ENCODE measurements at regions not wholly inside any gene's neighbourhood (a gene's known extent, or its start where the extent isn't known, plus 50 kb on each side); places are given as distances from the start of the nearest gene placed in this dataset.

DNA sequence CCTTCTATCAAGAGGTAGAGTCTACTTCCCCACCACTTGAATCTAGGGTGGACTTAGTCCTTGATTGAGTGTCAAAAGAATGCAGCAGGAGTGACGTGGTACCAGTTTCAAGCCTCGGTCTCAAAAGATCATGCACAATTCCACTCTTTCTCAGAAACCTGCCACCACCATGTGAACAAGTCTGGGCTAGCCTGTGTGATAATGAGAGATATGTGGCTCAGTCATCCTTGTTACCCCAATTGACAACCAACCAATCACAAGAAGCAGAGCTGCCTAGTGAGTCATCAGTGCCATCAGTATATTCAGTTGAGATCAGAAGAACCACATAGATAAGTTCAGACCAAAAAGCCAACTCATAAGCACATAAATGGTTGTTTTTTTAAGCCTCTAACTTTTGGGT, 374.5 kb downstream of the IL20RB start:
- TF ChIP-seq POLR2AphosphoS5 (IDR thresholded peaks at IDR 0.05; ENCODE audit: low read depth, low read length), result no peak
- TF ChIP-seq SMC3 (IDR thresholded peaks at IDR 0.05; ENCODE audit: low read depth, low read length), result no peak
- TF ChIP-seq, protein P1, sequence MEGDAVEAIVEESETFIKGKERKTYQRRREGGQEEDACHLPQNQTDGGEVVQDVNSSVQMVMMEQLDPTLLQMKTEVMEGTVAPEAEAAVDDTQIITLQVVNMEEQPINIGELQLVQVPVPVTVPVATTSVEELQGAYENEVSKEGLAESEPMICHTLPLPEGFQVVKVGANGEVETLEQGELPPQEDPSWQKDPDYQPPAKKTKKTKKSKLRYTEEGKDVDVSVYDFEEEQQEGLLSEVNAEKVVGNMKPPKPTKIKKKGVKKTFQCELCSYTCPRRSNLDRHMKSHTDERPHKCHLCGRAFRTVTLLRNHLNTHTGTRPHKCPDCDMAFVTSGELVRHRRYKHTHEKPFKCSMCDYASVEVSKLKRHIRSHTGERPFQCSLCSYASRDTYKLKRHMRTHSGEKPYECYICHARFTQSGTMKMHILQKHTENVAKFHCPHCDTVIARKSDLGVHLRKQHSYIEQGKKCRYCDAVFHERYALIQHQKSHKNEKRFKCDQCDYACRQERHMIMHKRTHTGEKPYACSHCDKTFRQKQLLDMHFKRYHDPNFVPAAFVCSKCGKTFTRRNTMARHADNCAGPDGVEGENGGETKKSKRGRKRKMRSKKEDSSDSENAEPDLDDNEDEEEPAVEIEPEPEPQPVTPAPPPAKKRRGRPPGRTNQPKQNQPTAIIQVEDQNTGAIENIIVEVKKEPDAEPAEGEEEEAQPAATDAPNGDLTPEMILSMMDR (IDR thresholded peaks at IDR 0.05), result no peak
- TF ChIP-seq EP300 (IDR thresholded peaks at IDR 0.05; ENCODE audit: borderline replicate concordance in 1 of 2, low read depth in 1 of 2, low read length in 1 of 2), result no peak
- TF ChIP-seq RAD21 (IDR thresholded peaks at IDR 0.05; ENCODE audit: low read length), result no peak
- no peak for TF ChIP-seq RFX5 (IDR thresholded peaks at IDR 0.05; ENCODE audit: low read length)
- no peak for TF ChIP-seq YY1 (IDR thresholded peaks at IDR 0.05; ENCODE audit: low read depth)
- TF ChIP-seq, protein P2, sequence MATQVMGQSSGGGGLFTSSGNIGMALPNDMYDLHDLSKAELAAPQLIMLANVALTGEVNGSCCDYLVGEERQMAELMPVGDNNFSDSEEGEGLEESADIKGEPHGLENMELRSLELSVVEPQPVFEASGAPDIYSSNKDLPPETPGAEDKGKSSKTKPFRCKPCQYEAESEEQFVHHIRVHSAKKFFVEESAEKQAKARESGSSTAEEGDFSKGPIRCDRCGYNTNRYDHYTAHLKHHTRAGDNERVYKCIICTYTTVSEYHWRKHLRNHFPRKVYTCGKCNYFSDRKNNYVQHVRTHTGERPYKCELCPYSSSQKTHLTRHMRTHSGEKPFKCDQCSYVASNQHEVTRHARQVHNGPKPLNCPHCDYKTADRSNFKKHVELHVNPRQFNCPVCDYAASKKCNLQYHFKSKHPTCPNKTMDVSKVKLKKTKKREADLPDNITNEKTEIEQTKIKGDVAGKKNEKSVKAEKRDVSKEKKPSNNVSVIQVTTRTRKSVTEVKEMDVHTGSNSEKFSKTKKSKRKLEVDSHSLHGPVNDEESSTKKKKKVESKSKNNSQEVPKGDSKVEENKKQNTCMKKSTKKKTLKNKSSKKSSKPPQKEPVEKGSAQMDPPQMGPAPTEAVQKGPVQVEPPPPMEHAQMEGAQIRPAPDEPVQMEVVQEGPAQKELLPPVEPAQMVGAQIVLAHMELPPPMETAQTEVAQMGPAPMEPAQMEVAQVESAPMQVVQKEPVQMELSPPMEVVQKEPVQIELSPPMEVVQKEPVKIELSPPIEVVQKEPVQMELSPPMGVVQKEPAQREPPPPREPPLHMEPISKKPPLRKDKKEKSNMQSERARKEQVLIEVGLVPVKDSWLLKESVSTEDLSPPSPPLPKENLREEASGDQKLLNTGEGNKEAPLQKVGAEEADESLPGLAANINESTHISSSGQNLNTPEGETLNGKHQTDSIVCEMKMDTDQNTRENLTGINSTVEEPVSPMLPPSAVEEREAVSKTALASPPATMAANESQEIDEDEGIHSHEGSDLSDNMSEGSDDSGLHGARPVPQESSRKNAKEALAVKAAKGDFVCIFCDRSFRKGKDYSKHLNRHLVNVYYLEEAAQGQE (IDR thresholded peaks at IDR 0.05; ENCODE audit: low read depth, low read length), result no peak
- TF ChIP-seq, protein P3, sequence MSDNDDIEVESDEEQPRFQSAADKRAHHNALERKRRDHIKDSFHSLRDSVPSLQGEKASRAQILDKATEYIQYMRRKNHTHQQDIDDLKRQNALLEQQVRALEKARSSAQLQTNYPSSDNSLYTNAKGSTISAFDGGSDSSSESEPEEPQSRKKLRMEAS (IDR thresholded peaks at IDR 0.05; ENCODE audit: low read depth), result no peak
- no peak for TF ChIP-seq CHD2 (IDR thresholded peaks at IDR 0.05; ENCODE audit: low read length, partially characterized antibody)
- no peak for TF ChIP-seq TEAD4 (IDR thresholded peaks at IDR 0.05; ENCODE audit: borderline replicate concordance, insufficient read depth)
- no peak for TF ChIP-seq GABPA (IDR thresholded peaks at IDR 0.05; ENCODE audit: low read depth)

Measured in SK-N-SH (cell line).